ENCODE measurements at regions not wholly inside any gene's neighbourhood (a gene's known extent, or its start where the extent isn't known, plus 50 kb on each side); places are given as distances from the start of the nearest gene placed in this dataset.

DNA sequence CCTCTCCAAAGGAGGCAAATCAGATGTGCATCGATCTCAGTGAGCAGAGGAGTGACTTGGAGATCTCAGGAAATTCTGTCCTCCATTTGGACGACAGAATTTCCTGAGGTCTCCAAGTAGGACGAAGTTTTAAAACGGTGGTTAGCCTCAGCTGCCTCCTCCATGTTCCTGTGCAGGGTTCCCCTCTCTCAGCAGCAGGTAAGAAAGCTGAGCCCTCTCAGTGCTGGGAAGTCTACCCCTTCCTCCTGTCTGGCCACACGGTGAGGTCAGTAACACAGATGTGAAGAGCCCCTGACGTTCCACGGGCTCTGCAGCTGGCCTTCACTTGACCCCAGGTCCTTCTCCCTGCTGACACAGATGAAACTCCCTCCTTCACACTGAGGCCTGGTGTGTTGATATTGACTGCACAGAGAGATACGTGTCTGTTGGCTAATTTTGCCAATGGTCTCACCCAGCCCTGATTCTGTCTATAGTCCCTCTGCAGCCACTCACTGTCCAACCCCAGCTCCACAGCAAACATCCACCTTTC, 607.4 kb upstream of the B3GAT1 start:
- no peak overlapping the region for H3K4me2 ChIP-seq (replicated peaks; ENCODE audit: low read depth, low read length, poor library complexity, severe bottlenecking)
- no peak overlapping the region for H3K9ac ChIP-seq (ENCODE audit: low read length)
- H3K36me3 ChIP-seq (replicated peaks in 1 of 2; ENCODE audit: control extremely low read depth in 1 of 2, control insufficient read depth in 1 of 2, extremely low read depth in 1 of 2, insufficient read depth in 2 of 2, low read length in 1 of 2): no peaks in the 10 kb centered on the region
- H3K27ac ChIP-seq (ENCODE audit: low read length in 2 of 2): no peak overlapping the region
- H3K79me2 ChIP-seq (ENCODE audit: control insufficient read depth, insufficient read depth, low read length): no peaks in the 10 kb centered on the region
- ChIA-PET POLR2A (no interaction called here), CTCF (no interaction called here)
- no peak for ATAC-seq (ENCODE audit: low read depth)
- no peak overlapping the region for H3K4me3 ChIP-seq (ENCODE audit: control extremely low read depth in 1 of 5, extremely low read depth in 1 of 5, insufficient read depth in 1 of 5, low read depth in 2 of 5, low read length in 4 of 5)
- H3K4me1 Mint-ChIP-seq: no peaks in the 10 kb centered on the region
- H3K4me3 Mint-ChIP-seq: no peak overlapping the region
- no peak overlapping the region for H2AFZ ChIP-seq (ENCODE audit: insufficient read depth, low read depth, low read length, poor library complexity, severe bottlenecking)
- intact Hi-C loops (cut with micrococcal nuclease): no loop called here
- H3K27ac Mint-ChIP-seq: no peak overlapping the region
- DNase-seq: no peak
- no peaks in the 10 kb centered on the region for H3K9me3 Mint-ChIP-seq (ENCODE audit: insufficient read depth)
- no peaks in the 10 kb centered on the region for H3K4me1 ChIP-seq (ENCODE audit: control insufficient read depth in 2 of 2, insufficient read depth in 2 of 2, low read length in 2 of 2)
- WGBS (ENCODE audit: insufficient coverage): 80% methylated on average over 5 of the region's 8 CpGs
- H3K27me3 ChIP-seq (replicated peaks in 1 of 4; ENCODE audit: control extremely low read depth in 1 of 4, control insufficient read depth in 3 of 4, insufficient read depth in 4 of 4, low read length in 3 of 4): peaks cover 0 to 3% (median 0%) of the 10 kb centered on the region in 4 experiments
- H3K9me3 ChIP-seq (ENCODE audit: control extremely low read depth in 1 of 3, control insufficient read depth in 2 of 3, insufficient read depth in 1 of 3, low read length in 2 of 3): peaks cover 0 to 2% (median 0%) of the 10 kb centered on the region in 3 donors
- TF ChIP-seq, protein P1, sequence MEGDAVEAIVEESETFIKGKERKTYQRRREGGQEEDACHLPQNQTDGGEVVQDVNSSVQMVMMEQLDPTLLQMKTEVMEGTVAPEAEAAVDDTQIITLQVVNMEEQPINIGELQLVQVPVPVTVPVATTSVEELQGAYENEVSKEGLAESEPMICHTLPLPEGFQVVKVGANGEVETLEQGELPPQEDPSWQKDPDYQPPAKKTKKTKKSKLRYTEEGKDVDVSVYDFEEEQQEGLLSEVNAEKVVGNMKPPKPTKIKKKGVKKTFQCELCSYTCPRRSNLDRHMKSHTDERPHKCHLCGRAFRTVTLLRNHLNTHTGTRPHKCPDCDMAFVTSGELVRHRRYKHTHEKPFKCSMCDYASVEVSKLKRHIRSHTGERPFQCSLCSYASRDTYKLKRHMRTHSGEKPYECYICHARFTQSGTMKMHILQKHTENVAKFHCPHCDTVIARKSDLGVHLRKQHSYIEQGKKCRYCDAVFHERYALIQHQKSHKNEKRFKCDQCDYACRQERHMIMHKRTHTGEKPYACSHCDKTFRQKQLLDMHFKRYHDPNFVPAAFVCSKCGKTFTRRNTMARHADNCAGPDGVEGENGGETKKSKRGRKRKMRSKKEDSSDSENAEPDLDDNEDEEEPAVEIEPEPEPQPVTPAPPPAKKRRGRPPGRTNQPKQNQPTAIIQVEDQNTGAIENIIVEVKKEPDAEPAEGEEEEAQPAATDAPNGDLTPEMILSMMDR (IDR thresholded peaks at IDR 0.05): no peak
- TF ChIP-seq EZH2 (IDR thresholded peaks at IDR 0.05; ENCODE audit: borderline replicate concordance, insufficient read depth, low read depth, low read length, poor library complexity, severe bottlenecking): no peak
- H3K27me3 Mint-ChIP-seq: peaks cover 10% of the 10 kb centered on the region
- no peaks in the 10 kb centered on the region for H4K20me1 ChIP-seq (ENCODE audit: control insufficient read depth, insufficient read depth, low read length, poor library complexity, severe bottlenecking)

DNA sequence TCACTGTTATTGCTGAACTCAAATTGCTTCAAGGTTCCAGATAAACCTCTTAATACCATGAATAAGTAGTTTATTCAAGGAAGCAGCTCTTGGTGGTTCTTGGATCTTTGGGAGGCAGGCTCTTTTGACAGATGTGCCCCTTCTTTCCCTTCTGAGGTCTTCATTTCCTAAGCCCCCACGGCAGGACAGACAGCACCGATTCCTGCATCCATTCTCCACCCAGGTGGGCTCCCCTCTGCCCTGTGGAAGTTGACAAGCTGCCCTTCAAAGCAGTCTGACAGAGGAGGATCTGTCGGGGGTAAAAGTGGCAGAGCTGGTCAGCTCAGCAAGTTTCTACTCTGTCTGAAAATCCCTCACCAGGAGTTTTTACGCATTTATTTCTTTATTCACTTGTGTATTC, 605.3 kb upstream of the B3GAT1 start:
- Mint-ChIP-seq H3K9me3 (ENCODE audit: insufficient read depth) (no peaks in the 10 kb centered on the region), H3K4me3 (no peak overlapping the region), H3K27me3 (peaks cover 10% of the 10 kb centered on the region), H3K4me1 (no peaks in the 10 kb centered on the region), H3K27ac (no peak overlapping the region)
- DNase-seq (no peak), ATAC-seq (ENCODE audit: low read depth) (no peak)
- peaks cover 0 to 2% (median 0%) of the 10 kb centered on the region in 3 donors for H3K9me3 ChIP-seq (ENCODE audit: control extremely low read depth in 1 of 3, control insufficient read depth in 2 of 3, insufficient read depth in 1 of 3, low read length in 2 of 3)
- H4K20me1 ChIP-seq (ENCODE audit: control insufficient read depth, insufficient read depth, low read length, poor library complexity, severe bottlenecking): no peaks in the 10 kb centered on the region
- H3K4me1 ChIP-seq (ENCODE audit: control insufficient read depth in 2 of 2, insufficient read depth in 2 of 2, low read length in 2 of 2): no peaks in the 10 kb centered on the region
- no peak overlapping the region for H3K9ac ChIP-seq (ENCODE audit: low read length)
- H2AFZ ChIP-seq (ENCODE audit: insufficient read depth, low read depth, low read length, poor library complexity, severe bottlenecking): no peak overlapping the region
- H3K27me3 ChIP-seq (replicated peaks in 1 of 4; ENCODE audit: control extremely low read depth in 1 of 4, control insufficient read depth in 3 of 4, insufficient read depth in 4 of 4, low read length in 3 of 4): peaks cover 0 to 3% (median 0%) of the 10 kb centered on the region in 4 experiments
- WGBS (ENCODE audit: insufficient coverage): 83% methylated on average over 1 of the region's 4 CpGs
- POLR2A ChIA-PET: no interaction called here
- no peak for TF ChIP-seq EZH2 (IDR thresholded peaks at IDR 0.05; ENCODE audit: borderline replicate concordance, insufficient read depth, low read depth, low read length, poor library complexity, severe bottlenecking)
- TF ChIP-seq, protein P1 (IDR thresholded peaks at IDR 0.05): no peak
- CTCF ChIA-PET: no interaction called here
- H3K36me3 ChIP-seq (replicated peaks in 1 of 2; ENCODE audit: control extremely low read depth in 1 of 2, control insufficient read depth in 1 of 2, extremely low read depth in 1 of 2, insufficient read depth in 2 of 2, low read length in 1 of 2): no peaks in the 10 kb centered on the region
- no peaks in the 10 kb centered on the region for H3K79me2 ChIP-seq (ENCODE audit: control insufficient read depth, insufficient read depth, low read length)
- no peak overlapping the region for H3K4me3 ChIP-seq (ENCODE audit: control extremely low read depth in 1 of 5, extremely low read depth in 1 of 5, insufficient read depth in 1 of 5, low read depth in 2 of 5, low read length in 4 of 5)
- intact Hi-C loops (cut with micrococcal nuclease): no loop called here
- H3K4me2 ChIP-seq (replicated peaks; ENCODE audit: low read depth, low read length, poor library complexity, severe bottlenecking): no peak overlapping the region
- H3K27ac ChIP-seq (ENCODE audit: low read length in 2 of 2): no peak overlapping the region
